Neural cell (in vitro differentiated cells): ENCODE measurements at regions not wholly inside any gene's neighbourhood (a gene's known extent, or its start where the extent isn't known, plus 50 kb on each side); places are given as distances from the start of the nearest gene placed in this dataset.

Experiments
- POLR2AphosphoS5 ChIP-seq: IDR thresholded peaks from 2 replicates; pipeline ENCODE4 v1.6.1; 2012
- RAD21 ChIP-seq: fragments of 450-650 bp; conservative IDR thresholded peaks from 2 replicates; pipeline ENCODE4 v1.6.1; 2014; ENCODE audit warnings: antibody characterized with exemption, mild to moderate bottlenecking, moderate library complexity
- TF ChIP-seq, protein P1 (sequence below): fragments of 450-650 bp; IDR thresholded peaks from 2 replicates; pipeline ENCODE4 v1.5.1; 2014; ENCODE audit warnings: antibody characterized with exemption, mild to moderate bottlenecking, moderate library complexity; ENCODE audit not compliant: poor library complexity, severe bottlenecking

DNA sequence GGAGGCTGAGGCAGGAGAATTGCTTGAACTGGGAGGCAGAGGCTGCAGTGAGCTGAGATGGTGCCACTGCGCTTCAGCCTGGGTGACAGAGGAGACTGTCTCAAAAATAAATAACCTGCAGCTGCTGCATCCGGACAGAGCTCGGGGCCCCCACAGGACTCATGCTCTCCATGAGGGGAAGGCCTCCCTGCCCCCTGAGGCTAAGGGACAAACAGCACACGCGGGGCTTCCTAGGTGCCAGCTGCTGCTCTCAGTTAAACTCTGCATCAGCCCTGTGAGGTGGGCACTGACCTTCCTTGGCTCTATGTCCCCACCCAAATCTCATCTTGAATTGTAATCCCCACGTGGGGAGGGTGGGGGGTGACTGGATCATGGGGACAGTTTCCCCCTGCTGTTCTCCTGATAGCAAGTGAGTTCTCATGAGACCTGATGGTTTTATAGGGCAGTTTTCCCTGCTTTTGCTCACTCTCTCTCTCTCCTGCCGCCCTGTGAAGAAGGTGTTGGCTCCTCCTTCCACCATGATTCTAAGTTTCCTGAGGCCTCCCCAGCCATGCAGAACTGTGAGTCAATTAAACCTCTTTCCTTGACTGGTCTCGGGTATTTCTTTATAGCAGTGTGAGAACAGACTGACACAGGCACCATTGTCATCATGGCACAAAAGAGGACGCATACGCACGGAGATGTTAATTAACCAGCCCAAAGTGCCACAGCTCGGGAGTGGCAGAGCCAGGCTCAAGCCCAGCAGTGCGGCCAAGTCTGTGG, 49.9 kb upstream of the TAF1B start:
- TF ChIP-seq RAD21 (no peak), POLR2AphosphoS5 (no peak)
- TF ChIP-seq, protein P1, sequence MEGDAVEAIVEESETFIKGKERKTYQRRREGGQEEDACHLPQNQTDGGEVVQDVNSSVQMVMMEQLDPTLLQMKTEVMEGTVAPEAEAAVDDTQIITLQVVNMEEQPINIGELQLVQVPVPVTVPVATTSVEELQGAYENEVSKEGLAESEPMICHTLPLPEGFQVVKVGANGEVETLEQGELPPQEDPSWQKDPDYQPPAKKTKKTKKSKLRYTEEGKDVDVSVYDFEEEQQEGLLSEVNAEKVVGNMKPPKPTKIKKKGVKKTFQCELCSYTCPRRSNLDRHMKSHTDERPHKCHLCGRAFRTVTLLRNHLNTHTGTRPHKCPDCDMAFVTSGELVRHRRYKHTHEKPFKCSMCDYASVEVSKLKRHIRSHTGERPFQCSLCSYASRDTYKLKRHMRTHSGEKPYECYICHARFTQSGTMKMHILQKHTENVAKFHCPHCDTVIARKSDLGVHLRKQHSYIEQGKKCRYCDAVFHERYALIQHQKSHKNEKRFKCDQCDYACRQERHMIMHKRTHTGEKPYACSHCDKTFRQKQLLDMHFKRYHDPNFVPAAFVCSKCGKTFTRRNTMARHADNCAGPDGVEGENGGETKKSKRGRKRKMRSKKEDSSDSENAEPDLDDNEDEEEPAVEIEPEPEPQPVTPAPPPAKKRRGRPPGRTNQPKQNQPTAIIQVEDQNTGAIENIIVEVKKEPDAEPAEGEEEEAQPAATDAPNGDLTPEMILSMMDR: no peak
